Prostate gland (tissue), 2 donors: ENCODE measurements at regions not wholly inside any gene's neighbourhood (a gene's known extent, or its start where the extent isn't known, plus 50 kb on each side); places are given as distances from the start of the nearest gene placed in this dataset.

Experiments used
- DNase-seq: peaks from one replicate; pipeline ENCODE4 v3.0.0-alpha.2; 2019; ENCODE audit warnings: low spot score
- H3K27ac ChIP-seq, 2 donors: fragments of 200-600 bp; sonication (generic); 2 replicates each; pipeline ENCODE4 v1.5.1; 2017 to 2019
- H3K27me3 ChIP-seq: fragments of 200-600 bp; sonication (generic); replicated peaks from 2 replicates; pipeline ENCODE4 v1.5.1; 2019; ENCODE audit not compliant: insufficient read depth
- H3K36me3 ChIP-seq, 2 donors: fragments of 200-600 bp; sonication (generic); 1 replicate in 1 of 2; 2 replicates in 1 of 2; pipeline versions ENCODE4 v1.5.1 to v1.8.1; 2017 to 2019
- H3K4me1 ChIP-seq: fragments of 200-600 bp; sonication (generic); replicated peaks from 2 replicates; pipeline ENCODE4 v1.5.1; 2019
- H3K4me3 ChIP-seq, 2 donors: fragments of 200-600 bp; sonication (generic); 2 replicates each; pipeline ENCODE4 v1.5.1; 2017 to 2019
- H3K9me3 ChIP-seq: fragments of 200-600 bp; sonication (generic); 2 replicates; pipeline ENCODE4 v1.5.1; 2017
- POLR2A ChIP-seq: fragments of 450-650 bp; IDR thresholded peaks from one replicate; pipeline ENCODE4 v1.6.1; 2016; ENCODE audit warnings: antibody characterized with exemption, mild to moderate bottlenecking
- POLR2AphosphoS5 ChIP-seq: sonication (generic); formaldehyde crosslinking; IDR thresholded peaks from one replicate; pipeline ENCODE4 v1.6.1; 2017; ENCODE audit warnings: antibody characterized with exemption
- WGBS: methylation state at CpG from one replicate; pipeline ENCODE4 v1.1.5; 2018; 5-methylcytosine and 5-hydroxymethylcytosine counted together
- intact Hi-C: fragments of 100-400 bp; cut with DNase I; formaldehyde crosslinking; loops from one replicate; pipeline ENCODE4 v1.14.2; 2022
- TF ChIP-seq, protein P1 (sequence below), 4 experiments: fragments of 200-600 bp in 2 of 4; fragments of 450-650 bp in 2 of 4; sonication (generic) in 2 of 4; IDR thresholded peaks; 1 replicate in 3 of 4; 2 replicates in 1 of 4; pipeline ENCODE4 v1.5.1; 2016 to 2019; ENCODE audit warnings: antibody characterized with exemption in 4 of 4, mild to moderate bottlenecking in 2 of 4, moderate library complexity in 2 of 4

DNA sequence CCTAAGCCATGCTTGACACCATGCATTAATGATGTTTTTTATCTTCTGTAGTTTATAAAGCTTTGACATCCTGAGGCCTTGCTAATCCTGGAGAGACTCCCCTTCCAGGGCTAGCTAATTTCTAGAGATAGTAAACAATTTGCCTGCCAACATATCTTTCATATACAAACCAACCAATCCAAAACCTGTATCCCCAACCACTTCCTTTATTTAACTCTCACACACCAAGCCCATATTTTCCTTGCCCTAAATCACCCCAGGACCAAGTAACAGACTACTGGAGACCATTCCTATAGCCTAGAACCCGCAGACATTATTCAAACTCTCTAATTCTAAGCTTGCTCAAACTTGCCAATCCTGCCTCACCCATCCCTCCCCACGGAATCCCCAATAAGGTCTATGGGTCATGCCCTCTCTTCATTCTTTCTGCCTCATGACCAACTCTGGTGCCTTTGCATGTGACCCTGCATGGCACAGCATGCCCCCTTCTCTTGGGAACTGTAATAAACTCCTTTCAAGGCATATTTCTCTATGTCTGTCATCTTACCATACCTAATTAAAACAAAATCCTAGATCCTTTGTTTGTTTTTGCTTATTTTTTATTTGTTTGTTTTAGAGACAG lies 116.6 kb upstream of the CACUL1 start:
- DNase-seq: no peak
- intact Hi-C loops: no loop called here
- TF ChIP-seq POLR2AphosphoS5 (no peak), POLR2A (no peak)
- TF ChIP-seq, protein P1, sequence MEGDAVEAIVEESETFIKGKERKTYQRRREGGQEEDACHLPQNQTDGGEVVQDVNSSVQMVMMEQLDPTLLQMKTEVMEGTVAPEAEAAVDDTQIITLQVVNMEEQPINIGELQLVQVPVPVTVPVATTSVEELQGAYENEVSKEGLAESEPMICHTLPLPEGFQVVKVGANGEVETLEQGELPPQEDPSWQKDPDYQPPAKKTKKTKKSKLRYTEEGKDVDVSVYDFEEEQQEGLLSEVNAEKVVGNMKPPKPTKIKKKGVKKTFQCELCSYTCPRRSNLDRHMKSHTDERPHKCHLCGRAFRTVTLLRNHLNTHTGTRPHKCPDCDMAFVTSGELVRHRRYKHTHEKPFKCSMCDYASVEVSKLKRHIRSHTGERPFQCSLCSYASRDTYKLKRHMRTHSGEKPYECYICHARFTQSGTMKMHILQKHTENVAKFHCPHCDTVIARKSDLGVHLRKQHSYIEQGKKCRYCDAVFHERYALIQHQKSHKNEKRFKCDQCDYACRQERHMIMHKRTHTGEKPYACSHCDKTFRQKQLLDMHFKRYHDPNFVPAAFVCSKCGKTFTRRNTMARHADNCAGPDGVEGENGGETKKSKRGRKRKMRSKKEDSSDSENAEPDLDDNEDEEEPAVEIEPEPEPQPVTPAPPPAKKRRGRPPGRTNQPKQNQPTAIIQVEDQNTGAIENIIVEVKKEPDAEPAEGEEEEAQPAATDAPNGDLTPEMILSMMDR (IDR thresholded peaks at IDR 0.05): no peak
- no peak overlapping the region for H3K27ac ChIP-seq
- no peaks in the 10 kb centered on the region for H3K4me1 ChIP-seq
- 76% methylated on average over 2 of the region's 2 CpGs for WGBS
- H3K4me3 ChIP-seq: no peak overlapping the region
- H3K9me3 ChIP-seq: no peaks in the 10 kb centered on the region
- no peaks in the 10 kb centered on the region for H3K27me3 ChIP-seq
- no peaks in the 10 kb centered on the region for H3K36me3 ChIP-seq

DNA sequence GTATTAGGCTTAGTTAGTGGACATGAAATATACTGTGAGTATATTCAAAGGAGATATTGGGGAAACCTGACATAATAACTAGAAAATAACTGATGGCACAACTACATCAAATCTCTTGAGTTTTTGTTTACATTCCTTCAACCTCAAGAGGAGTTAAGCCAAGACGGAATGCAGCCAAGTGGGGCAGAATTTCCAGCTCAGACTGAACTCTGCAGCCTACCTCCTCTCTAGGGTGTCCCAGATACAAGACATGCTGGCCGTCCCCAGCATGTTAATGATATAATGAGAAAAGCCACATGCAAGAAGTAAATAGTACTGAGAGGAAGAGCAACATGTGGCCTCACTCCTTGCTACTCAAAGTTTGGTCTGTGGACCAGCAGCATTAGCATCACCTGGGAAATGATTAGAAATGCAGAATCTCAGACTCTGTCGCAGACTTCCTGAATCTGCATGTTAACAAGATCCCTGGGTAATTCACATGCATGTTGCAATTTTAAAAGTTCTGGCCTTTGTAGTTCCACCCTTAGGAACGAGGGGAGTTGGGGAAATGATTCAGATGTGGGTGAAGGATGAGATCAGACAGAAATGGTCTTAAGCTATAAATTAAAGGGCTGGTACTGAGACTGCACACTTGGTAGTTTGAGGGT lies 118.4 kb upstream of the CACUL1 start:
- 21% methylated on average over 4 of the region's 4 CpGs for WGBS
- no peak overlapping the region for H3K27ac ChIP-seq

DNA sequence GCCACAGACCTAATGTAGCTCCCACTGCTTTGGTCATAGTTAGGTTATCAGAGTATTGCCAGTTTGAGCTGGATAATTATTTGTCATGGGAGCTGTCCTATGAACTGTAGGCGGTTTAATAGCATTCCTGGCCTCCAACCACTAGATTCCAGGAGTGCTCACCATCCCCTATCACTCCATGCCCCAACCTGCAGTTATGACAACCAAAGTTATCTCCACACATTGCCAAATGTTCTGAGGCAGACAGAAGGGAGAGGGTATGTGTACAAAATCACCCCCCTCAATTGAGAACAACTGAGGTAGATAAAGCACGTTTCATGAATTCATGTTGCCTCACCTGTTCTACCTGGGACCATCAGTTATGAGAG lies 119.0 kb upstream of the CACUL1 start:
- 88% methylated on average over 2 of the region's 2 CpGs for WGBS
- DNase-seq: no peak
- H3K36me3 ChIP-seq: no peaks in the 10 kb centered on the region
- no peak overlapping the region for H3K27ac ChIP-seq
- H3K4me1 ChIP-seq: no peaks in the 10 kb centered on the region
- H3K27me3 ChIP-seq: no peaks in the 10 kb centered on the region
- TF ChIP-seq POLR2A (no peak), POLR2AphosphoS5 (no peak)
- TF ChIP-seq, protein P1 (IDR thresholded peaks at IDR 0.05): no peak
- H3K9me3 ChIP-seq: no peaks in the 10 kb centered on the region
- H3K4me3 ChIP-seq: no peak overlapping the region
- intact Hi-C loops: no loop called here

More for the DNA sequence above, 118.4 kb upstream of the CACUL1 start:
- no peaks in the 10 kb centered on the region for H3K36me3 ChIP-seq
- TF ChIP-seq, protein P1 (IDR thresholded peaks at IDR 0.05): no peak
- TF ChIP-seq POLR2AphosphoS5 (no peak), POLR2A (no peak)
- H3K4me1 ChIP-seq: no peaks in the 10 kb centered on the region
- no peak for DNase-seq
- intact Hi-C loops: no loop called here
- H3K4me3 ChIP-seq: no peak overlapping the region
- H3K27me3 ChIP-seq: no peaks in the 10 kb centered on the region
- H3K9me3 ChIP-seq: no peaks in the 10 kb centered on the region

DNA sequence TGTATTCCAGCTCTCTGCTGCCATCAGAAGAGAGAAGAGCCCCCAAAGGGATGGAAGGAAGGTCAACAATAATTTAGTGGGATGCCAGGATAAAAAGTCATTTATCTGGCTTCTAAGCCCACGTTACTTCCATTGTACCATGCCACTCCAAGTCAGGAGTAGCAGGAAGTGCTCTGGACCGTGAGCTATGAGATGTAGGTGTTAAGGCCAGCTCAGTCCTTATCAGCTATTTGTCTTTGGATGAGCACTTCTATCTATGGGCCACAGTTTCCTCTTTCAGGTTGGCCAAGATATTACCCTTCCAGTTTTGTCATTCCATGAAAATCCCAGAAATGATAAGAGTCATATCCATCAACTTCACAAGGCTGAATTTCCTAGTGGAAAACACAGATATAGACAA lies 119.4 kb upstream of the CACUL1 start:
- H3K27ac ChIP-seq: no peak overlapping the region
- WGBS: 87% methylated on average over 2 of the region's 2 CpGs

More for the DNA sequence above, 119.4 kb upstream of the CACUL1 start:
- Histone ChIP-seq H3K4me3 (no peak overlapping the region), H3K9me3 (no peaks in the 10 kb centered on the region), H3K27me3 (no peaks in the 10 kb centered on the region), H3K4me1 (no peaks in the 10 kb centered on the region), H3K36me3 (no peaks in the 10 kb centered on the region)
- no peak for DNase-seq
- intact Hi-C loops: no loop called here
- TF ChIP-seq POLR2AphosphoS5 (no peak), POLR2A (no peak)
- TF ChIP-seq, protein P1 (IDR thresholded peaks at IDR 0.05): no peak
